Adrenal gland (tissue), 5 donors: ENCODE measurements at regions not wholly inside any gene's neighbourhood (a gene's known extent, or its start where the extent isn't known, plus 50 kb on each side); places are given as distances from the start of the nearest gene placed in this dataset.

Experiments used
- CTCF ChIP-seq, 6 experiments: fragments of 450-650 bp in 4 of 6; fragments of 200-600 bp in 2 of 6; sonication (generic) in 1 of 6; IDR thresholded peaks; 1 replicate in 5 of 6; 2 replicates in 1 of 6; pipeline versions ENCODE4 v1.5.1 to v1.8.0; 2016 to 2021; ENCODE audit warnings: antibody characterized with exemption in 6 of 6, mild to moderate bottlenecking in 2 of 6, moderate library complexity in 1 of 6
- POLR2A ChIP-seq, 2 donors: fragments of 450-650 bp; IDR thresholded peaks; one replicate each; pipeline ENCODE4 v1.6.1; 2017; ENCODE audit warnings: antibody characterized with exemption in 2 of 2, mild to moderate bottlenecking in 2 of 2, moderate library complexity in 1 of 2
- donor health status: DM: no; HTN: no; CAD: no.

GRCh38 chr10:3571310-3571825 is 213.6 kb downstream of the KLF6 start:
- TF ChIP-seq CTCF (IDR thresholded peaks at IDR 0.05) = no peak
- TF ChIP-seq POLR2A (IDR thresholded peaks at IDR 0.05) = no peak
